ENCODE measurements at regions not wholly inside any gene's neighbourhood (a gene's known extent, or its start where the extent isn't known, plus 50 kb on each side); places are given as distances from the start of the nearest gene placed in this dataset.

- ChIA-PET POLR2A (no interaction called here), CTCF (interaction anchor here (0.7 to 3.9 kb wide), 2 partner anchors 12 to 449 kb away, joined by 3 to 24 read pairs; no protein-coding TSS in a partner anchor)
- no peaks in the 10 kb centered on the region for H3K36me3 ChIP-seq (ENCODE audit: control insufficient read depth in 2 of 2, insufficient read depth in 1 of 2, low read length in 2 of 2)
- TF ChIP-seq ZNF776 (tag by site-specific recombination; IDR thresholded peaks at IDR 0.05; ENCODE audit: borderline replicate concordance) (no peak), ZNF521 (tag by site-specific recombination; IDR thresholded peaks at IDR 0.05) (no peak), ZNF391 (tag by site-specific recombination; IDR thresholded peaks at IDR 0.05; ENCODE audit: borderline replicate concordance, low read depth) (no peak), ZNF585B (tag by site-specific recombination; IDR thresholded peaks at IDR 0.05) (no peak), ZNF2 (tag by site-specific recombination; IDR thresholded peaks at IDR 0.05) (no peak)
- no peak overlapping the region for H3K27ac ChIP-seq (ENCODE audit: extremely low read depth, low read depth, low read length)
- no peaks in the 10 kb centered on the region for H3K4me1 ChIP-seq (ENCODE audit: control insufficient read depth, insufficient read depth, low read length)
- H3K9me3 ChIP-seq (ENCODE audit: control insufficient read depth, insufficient read depth, low read depth, low read length) = no peaks in the 10 kb centered on the region
- no peak overlapping the region for H3K4me3 ChIP-seq (ENCODE audit: low read depth, low read length)
Observed at GRCh38 chr2:191746346-191747169, 68.6 kb downstream of the NABP1 start.

- CTCF ChIA-PET = interaction anchor here (0.6 to 3.9 kb wide), 3 partner anchors 11 to 448 kb away, joined by 3 to 24 read pairs (median 6); no protein-coding TSS in a partner anchor
- no peak overlapping the region for H3K27ac ChIP-seq (ENCODE audit: extremely low read depth, low read depth, low read length)
Observed at GRCh38 chr2:191747170-191747530, 69.2 kb downstream of the NABP1 start.

GRCh38 chr2:191748059-191748461, 70.1 kb downstream of the NABP1 start:
- POLR2A ChIA-PET = no interaction called here
- no peaks in the 10 kb centered on the region for H3K9me3 ChIP-seq (ENCODE audit: control insufficient read depth, insufficient read depth, low read depth, low read length)
- CTCF ChIA-PET = interaction anchor here (3.9 kb wide), 1 partner anchor 10 kb away, joined by 24 read pairs; no protein-coding TSS in a partner anchor
- no peaks in the 10 kb centered on the region for H3K4me1 ChIP-seq (ENCODE audit: control insufficient read depth, insufficient read depth, low read length)
- no peak overlapping the region for H3K4me3 ChIP-seq (ENCODE audit: low read depth, low read length)
- no peaks in the 10 kb centered on the region for H3K36me3 ChIP-seq (ENCODE audit: control insufficient read depth in 2 of 2, insufficient read depth in 1 of 2, low read length in 2 of 2)
- H3K27ac ChIP-seq (ENCODE audit: extremely low read depth, low read depth, low read length) = no peak overlapping the region
- TF ChIP-seq KLF17 (tag by site-specific recombination; IDR thresholded peaks at IDR 0.05) = no peak
- no peak for TF ChIP-seq SALL2 (tag by site-specific recombination; IDR thresholded peaks at IDR 0.05; ENCODE audit: borderline replicate concordance)
- TF ChIP-seq KLF9 (tag by site-specific recombination; IDR thresholded peaks at IDR 0.05; ENCODE audit: low read depth) = no peak
- TF ChIP-seq ZNF791 (tag by site-specific recombination; IDR thresholded peaks at IDR 0.05) = no peak
- no peak for TF ChIP-seq ZBTB10 (tag by site-specific recombination; IDR thresholded peaks at IDR 0.05)
- TF ChIP-seq ZNF707 (tag by site-specific recombination; IDR thresholded peaks at IDR 0.05) = no peak

More at GRCh38 chr2:191747170-191747530, 69.2 kb downstream of the NABP1 start:
- POLR2A ChIA-PET = no interaction called here
- Histone ChIP-seq H3K36me3 (ENCODE audit: control insufficient read depth in 2 of 2, insufficient read depth in 1 of 2, low read length in 2 of 2) (no peaks in the 10 kb centered on the region), H3K4me3 (ENCODE audit: low read depth, low read length) (no peak overlapping the region), H3K4me1 (ENCODE audit: control insufficient read depth, insufficient read depth, low read length) (no peaks in the 10 kb centered on the region), H3K9me3 (ENCODE audit: control insufficient read depth, insufficient read depth, low read depth, low read length) (no peaks in the 10 kb centered on the region)
- TF ChIP-seq ZNF518A (tag by site-specific recombination; conservative IDR thresholded peaks at IDR 0.05; ENCODE audit: low read depth) = no peak
- TF ChIP-seq ZBTB1 (tag by site-specific recombination; IDR thresholded peaks at IDR 0.05) = no peak
- no peak for TF ChIP-seq ZNF777 (tag by site-specific recombination; IDR thresholded peaks at IDR 0.05; ENCODE audit: borderline replicate concordance)
- no peak for TF ChIP-seq ZXDB (tag by site-specific recombination; IDR thresholded peaks at IDR 0.05)
- no peak for TF ChIP-seq ZNF2 (tag by site-specific recombination; IDR thresholded peaks at IDR 0.05)
- TF ChIP-seq TRIM28 (IDR thresholded peaks at IDR 0.05; ENCODE audit: borderline replicate concordance, low read length) = no peak
- TF ChIP-seq ZNF837 (tag by site-specific recombination; IDR thresholded peaks at IDR 0.05) = no peak

Data from HEK293 (cell line).